ENCODE measurements at regions not wholly inside any gene's neighbourhood (a gene's known extent, or its start where the extent isn't known, plus 50 kb on each side); places are given as distances from the start of the nearest gene placed in this dataset.

DNA sequence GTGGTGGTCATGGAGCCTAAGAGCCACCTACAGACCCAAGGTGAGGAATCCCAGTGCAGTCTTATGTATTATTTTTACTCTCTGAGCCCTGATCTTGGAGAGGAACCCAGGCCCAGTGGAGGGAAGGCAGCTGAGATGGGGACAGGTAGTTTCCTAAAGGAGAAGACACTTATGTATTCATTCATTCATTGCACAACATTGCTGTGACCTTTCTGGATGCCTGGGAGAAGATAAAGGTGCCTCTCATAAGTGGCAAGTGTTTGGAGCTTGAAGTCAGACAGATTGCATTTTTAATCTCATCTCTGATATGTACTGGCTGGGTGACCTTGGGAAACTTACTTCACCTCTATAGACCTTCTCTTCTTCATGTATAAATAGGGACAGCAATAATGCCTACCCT is 111.1 kb downstream of the CEBPB start:
- no peak for DNase-seq

DNA sequence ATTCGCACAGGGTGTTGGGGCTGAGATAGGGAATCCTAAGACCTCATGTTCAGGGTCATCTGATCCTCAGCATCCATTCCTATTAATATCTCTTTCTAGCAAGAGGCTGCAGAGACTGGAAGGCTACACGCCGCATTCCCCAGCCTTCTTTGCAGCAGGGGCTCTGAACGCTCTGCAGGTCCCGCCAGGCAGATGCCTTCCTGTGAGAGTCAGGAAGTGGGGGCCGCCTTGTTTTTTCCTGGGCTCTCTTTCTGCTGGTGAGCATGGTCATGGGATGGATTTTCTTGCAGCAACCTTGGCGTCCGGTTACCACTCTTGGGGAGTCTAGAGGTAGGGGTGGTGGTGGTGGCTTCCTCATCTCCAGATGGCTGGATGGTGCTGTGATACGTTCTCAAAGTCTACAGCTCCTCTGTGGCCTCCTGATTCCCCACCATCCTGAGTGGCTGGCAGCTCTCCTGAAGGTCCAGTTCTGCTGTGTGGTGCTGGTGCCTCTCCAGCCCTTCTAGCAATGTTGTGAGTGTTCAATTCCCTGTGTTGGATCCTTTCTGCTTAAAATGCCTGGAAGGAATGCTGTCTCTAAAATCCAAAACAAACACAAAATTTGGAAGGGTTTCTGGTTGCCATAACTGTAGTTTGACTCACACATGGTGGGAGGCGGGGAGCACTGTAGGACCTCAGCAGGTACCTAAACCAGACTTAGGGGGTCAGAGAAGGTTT is 111.9 kb downstream of the CEBPB start:
- DNase-seq: no peak

DNA sequence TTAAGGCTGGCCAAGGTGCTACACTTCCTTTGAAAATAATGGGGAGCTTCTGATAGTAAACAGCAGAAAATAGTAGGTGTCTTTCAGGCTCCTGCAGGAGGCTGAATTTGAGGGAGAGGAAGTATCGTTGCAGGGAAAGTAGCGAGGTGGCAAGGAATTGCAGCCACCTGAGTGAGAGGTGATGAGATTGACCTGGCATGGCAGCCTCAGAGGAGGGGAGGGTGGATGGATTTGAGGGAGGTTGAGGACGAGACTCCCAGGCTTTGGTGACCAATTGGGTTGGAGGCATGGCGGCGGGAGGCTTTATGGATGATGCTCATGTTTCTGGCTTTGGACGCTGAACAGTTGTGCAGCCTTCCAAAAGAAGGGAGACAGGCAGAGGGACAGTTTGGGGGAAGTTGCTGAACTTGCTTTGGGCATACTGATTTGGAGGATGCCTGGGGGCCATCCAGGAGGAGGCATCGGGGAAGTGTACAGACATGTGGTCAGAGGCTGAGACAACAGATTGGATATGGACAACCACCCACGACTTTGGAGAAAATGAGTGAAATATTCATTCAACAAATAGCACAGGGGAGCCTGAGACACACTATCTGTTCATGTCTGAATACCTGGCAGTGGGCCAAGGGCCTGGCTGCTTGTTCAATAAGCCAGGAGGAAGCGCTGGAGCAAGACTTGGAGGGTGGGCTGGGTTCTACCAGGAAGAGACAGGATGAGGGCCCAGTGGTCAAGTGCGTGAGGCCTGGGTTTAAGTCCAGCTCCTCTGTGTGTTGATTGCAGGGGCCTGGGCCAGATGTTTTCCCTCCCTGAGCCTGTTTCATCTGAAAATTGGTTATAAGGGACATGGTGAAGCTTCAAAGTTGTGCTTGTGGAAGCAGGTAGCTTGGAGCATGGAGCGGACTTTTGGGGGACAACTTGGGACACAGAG is 113.2 kb downstream of the CEBPB start:
- DNase-seq: no peak

DNA sequence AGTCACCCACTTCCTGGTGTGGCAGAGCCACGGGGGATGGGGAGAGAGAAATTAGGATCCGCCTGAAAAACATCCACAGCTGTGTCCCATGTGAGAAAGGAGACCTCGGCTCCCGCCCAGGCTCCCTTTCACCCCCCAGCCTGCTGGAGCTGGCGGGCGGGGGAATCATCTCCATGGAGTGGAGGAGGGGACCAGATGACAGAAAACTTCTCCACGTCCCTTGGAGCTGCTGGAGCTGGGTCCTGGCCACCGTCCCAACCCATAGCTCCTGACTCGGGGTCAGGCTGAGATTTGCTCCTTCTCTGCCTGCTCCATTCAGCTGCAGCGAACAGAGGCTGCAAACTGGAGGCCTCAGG is 113.8 kb downstream of the CEBPB start:
- no peak for DNase-seq

DNA sequence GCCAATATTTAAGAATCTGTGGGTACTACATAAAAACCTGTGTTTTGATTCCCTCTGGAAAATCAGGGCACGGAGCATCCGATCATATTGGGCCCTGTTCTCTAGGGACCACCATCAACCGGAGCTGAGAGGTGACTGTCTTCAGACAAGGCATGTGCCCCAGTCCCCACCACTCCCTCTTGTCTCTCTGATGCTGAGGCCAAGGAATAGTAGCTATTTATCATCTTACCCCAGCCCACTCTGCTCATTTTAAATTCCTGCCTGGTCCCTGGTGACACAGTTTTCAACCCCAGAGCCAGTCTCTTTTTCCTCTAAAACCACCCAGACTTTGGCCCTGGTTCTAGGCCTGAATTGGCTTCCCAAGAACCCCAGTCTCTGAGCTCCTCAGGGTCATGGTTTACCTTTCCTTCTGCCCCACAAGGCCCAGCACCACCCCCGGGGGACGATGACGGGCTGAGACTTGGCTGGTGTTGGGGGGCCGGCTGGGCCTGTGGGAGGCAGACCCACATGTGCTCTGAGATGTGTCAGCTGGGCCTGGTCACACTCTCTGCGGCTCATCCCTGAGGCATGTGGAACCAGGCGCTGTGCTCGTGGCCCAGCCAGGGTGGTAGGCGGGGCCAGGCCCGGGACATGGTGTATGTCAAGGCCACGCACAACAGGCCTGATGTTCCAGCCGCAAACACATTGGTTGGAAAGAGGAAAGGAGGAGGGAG is 114.4 kb downstream of the CEBPB start:
- DNase-seq: no peak

DNA sequence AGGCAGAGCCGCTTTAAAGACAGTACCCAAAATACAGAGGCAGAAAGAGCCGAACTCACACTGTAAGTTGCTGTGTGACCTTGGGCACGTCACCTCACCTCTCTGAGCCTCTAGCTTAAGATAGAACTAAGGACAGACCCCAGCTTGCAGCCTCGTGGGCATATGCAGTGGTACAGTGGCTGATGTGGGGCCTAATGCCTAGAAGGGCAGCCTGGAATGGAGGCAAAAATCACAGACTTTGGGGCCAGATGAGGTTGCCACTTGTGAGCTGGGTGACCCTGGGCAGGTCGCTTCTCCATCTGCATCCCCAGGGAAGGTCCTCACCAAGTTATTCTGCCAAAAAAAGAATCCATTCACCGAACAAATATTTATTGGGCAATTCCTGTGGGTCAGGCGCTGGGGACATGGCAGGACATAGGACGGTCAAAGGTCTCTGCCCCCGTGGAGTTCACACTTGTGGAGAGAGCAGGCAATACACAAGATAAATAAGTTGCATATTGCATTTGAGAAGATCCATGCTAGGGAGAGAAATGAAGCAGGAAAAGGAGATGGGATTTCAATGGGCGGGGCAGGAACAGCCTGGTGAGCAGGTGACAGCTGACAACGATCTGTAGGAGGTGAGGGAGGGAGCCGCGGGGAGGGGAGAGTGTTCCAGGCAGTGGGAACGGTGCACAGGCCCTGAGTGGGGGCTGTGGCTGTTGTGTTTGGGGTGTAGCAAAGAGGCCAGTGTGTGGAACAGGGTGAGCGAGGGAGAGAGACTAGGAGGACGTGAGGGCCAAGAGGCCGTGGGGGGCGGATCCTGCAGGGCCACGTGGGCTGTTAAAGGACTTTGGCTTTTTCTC is 115.2 kb downstream of the CEBPB start:
- DNase-seq: no peak

DNA sequence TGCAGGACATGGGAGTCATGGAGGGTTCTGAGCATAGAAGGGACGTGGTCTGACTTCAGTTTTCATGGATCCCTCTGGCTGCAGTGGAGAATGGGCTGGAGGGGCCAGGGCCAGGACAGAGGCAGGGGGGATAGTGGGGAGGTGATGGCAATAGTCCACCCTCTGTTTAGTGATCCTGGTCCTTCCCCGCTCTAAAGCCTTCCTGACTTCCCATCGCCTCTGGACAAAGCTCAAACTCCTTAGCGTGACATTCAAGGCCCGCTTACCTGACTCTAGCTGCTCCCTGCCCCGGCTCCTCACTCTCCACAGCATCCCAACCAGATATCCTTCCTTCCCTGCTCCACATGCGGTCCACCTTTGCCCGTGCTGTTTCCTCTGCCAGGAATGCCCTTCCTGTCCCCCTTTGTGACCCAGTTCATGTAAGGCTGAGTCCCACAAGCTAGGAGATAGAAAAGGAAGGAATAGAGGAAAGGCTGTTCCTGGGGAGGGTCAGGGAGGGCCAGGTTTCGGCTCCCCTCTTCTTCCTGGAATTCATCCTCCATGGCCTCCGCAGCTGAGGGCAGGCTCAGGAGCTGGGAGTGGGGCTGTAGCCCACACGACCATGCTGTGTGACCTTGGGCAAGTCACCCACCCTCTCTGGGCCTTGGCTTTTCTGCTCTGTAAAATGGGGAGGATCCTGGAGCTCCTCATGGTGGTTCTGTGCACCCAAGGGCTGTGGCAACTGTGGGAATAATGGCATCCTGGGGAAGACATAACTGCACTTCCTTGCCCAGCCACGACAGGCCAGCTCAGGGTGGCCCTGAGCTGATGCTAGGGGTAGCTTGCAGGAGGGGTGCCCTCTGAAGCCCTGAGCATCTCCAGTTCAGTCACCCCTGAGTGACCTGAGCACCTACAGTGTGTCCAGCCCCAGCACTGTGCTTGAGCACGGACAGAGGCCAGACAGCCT is 116.1 kb downstream of the CEBPB start:
- no peak for DNase-seq

DNA sequence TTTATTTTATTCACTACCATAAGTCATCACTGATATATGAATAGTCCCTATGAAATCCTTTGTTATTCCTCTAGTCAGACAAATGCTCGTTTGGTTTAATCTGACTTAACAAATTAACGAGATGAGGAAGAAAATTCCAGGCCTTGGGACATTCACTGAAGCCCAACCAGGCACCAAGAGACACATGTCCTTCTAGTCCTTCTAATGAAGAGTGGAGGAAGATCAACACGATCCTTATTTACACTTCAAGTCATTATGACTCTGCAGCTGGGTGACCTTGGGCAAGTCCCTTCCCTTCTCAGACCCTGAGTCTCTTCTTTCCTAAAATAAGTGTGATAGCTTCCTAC is 117.5 kb downstream of the CEBPB start:
- no peak for DNase-seq

DNA sequence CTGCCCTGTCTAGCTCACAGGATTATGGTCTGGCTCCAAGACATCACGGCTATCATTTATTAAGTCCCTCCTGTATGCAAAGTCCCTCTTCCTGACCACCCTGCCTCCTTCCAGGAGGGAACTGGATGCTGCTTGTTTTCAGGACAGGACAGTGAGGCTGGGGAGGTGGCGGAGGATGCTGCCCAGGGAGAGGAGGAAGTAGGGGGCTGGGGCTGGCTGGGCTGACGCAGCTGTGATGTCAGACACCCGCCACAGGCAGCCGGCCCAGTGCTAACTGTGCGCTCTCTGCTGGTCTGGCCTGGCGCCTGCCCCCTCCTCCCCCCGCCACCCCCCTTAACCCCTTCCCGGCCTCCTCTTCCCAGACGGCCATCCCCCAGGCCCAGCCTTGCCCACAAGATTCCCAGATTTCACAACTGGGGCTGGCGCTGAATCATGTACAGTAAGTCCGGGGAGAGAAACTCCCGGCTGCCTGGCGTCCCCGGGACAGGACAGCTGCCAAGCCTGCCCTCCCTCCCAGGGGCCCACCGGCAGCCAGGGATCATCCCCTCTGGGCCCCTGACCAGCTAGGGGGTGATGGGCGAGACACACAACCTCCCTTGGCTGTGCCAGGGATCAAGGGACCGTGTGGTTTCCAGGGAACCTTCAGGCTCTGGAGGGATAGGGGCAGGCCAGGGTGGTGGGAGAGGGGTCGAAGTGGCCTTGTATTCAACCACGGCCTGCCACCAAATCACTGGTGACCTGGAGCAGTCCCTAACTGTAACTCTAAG is 118.1 kb downstream of the CEBPB start:
- DNase-seq: no peak

DNA sequence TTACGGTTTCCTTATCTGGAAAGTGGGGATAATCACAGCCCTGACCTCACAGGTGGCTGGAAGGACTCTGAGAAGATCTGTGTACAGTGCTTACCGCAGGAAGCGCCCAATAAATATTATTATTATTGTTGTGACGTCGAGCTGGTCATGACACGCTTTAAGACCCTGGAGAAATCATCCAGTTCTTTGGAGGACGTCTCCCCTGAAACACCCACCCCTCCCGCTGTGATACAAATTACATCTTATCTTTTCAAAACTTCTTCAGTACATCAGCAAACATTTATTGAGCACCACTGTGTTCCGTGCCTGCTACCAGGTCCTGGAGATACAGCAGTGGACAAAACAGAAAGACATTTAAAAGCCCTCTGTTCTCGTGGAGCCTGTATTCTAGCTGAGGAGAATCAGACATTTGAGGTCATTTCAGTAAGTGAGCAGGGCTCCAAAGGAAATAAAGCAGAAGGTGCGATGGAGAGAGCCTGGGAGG is 118.7 kb downstream of the CEBPB start:
- no peak for DNase-seq

DNA sequence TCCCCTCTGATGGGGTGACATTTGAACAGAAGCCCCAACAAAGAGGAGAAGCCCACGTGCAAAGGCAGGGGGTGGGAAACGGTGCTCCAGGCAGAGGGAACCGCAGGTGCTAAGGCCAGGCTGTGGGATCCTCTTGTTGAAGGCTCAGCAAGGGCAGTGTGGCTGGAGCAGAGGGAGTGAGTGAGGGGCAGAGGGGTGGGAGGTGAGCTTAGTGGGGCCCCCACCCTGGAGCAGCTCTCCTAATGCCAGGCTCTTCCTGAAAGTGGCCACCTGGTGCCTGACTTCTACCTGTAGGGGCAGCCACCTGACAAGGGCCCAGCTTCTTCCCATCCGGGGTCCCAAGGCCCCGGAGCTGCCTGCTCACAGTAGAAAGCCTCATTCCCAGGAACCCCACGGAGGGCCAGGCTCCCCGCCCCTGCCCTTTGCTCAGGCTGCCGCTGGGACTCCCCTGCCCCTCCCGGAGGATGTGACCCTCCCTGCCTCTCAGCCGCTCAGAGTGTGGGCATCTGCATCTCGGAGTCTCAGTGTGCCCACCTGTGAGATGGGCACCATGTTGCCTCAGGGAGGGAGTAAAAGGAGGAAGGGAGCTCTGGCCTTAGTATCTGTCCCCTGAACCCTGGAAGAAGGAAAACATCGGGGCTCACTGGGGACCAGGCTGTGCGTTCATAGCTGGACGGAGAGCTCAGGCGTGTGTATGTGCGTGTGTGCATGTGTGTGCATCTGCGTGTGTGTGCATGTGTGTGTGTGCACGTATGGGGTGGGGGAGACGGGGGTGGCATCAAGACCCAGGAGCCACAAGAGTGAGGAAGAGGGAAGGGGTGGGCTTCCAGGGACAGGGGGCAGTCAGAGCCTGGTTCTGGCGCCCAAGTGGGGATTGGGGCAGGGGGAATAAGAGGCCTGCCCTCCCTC is 119.4 kb downstream of the CEBPB start:
- no peak for DNase-seq

DNA sequence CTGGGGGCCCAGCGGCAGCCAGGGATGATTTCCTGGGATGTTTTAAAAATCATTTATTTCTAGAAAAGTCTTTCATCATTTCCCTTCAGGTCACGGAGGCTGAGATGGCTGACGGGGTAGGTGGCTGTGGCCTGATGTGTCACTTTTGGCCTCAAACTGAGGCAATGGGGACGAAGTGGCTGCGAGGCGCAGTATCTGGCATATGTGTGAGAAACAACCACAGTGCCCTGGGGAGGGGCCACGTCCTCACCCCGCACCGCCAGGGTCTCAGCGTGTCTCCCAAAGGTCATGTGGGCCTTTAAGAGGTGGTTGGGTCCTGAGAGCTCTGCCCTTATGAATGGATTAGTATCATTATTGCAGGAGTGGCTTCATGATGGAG is 120.0 kb downstream of the CEBPB start:
- no peak for DNase-seq

DNA sequence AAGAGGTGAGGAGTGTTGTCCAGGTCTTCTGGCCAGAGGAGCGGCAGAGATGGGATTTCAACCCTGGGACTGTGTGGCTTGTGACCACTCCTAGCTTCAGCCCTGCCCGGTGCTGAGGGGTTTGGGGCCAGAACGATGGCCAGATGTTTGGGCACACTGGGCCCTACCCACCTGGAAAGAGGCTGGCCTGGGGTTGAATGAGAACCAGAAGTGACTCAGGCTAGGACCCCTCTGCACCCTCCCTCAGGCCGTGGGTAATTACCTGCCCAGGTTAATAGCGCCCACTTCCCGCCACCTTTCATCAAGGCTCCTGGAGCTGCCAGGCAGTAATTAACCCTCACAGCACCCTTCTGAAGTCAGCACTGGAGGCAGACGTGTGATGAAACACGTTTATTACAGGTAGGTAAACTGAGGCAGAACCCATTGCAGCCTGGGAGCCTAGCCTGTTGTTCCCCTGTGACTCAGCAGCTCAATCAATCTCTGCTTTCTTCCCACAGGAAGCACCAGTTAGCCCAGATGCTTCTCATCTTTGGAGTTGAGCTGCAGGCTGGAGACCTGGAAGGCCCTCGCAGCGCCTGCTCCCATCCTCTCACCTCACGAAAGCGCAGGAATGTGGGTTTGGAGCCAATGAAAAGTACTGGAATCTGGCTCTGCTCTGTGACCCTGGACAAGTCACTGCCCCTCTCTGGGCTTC is 120.8 kb downstream of the CEBPB start:
- no peak for DNase-seq

DNA sequence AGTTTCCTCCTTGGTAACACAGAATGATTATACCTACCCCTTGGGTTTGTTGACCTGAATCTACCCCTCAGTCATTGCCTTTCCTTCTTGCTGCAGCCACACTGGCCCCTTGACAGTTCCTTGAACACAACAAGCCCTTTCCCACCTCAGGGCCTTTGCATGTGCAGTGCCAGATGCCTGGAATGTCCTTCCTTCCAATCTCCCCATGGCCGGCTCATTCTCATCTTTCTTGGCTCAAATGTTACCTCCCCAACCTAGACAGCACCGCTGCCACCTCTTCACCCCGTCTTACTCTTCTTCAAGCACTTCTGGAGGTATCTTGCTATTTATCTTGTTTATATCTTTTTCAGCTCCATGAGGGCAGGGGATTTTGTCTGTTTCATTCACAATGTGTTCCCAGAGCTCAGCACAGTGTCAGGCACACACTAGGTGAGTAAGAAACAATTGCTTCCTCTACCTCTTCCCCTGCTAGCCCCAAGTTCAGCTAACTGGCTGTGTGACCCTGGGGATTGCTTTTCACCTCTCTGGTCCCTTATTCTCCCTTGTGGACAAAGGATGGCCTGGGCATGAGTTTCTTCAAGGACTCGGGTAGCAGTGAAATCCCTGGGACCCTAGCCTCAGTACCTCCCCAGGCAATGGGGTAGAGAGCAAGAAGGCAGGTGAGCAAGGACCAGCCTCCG is 121.5 kb downstream of the CEBPB start:
- DNase-seq: no peak

DNA sequence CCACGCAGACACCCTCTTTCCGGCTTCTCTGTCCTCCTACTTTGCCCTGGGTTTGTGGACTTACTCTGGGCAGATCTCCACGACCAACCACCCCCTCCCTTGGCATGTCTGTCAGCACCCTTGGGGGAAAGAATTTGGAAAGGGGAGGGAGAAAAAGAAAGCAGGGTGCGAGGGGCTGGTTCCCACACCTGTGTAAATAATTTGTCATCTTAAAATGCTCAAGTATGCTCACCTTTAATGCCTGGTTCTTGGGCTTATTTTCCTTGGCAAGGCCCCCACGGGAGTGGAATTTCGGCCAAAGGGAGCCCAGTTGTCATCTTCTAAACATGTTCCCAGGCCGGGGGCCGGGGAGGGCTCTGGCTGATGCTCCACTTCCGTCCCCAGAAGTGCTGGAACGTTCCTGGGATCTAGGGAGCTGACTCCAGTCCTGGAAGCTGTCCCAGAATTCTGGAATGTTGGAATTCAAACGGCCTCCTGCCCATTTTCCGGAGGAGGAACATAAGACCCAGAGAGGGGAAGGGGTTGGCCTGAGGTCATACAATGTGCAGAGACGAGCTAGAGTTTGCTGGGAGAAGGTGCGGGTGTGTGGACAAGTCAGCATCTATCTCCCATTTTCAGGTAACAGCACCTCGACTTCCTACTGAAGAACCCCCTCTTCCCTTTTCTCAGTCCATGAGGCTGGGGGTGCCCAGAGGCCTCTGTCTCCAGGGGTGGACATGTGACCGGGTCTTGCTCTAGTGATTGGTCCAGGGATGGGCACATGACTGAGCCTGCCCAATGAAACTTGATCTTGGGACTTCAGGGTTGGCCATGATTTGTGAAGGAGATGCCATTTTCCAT is 122.3 kb downstream of the CEBPB start:
- DNase-seq: no peak

DNA sequence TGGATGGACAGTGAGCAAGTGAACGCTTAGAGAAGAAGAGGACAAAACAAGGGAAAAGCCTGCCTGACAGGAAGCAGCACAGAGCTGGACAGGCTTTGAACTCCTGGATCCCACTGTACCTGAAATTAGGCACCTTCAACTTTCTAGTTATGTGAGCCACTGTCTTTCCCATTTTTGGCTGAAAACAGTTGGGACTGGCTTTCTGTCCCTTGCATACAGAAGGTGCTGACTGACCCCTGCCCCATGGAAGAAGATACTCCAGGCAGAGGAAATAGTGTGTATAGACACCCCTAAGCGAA is 122.8 kb downstream of the CEBPB start:
- DNase-seq: no peak

DNA sequence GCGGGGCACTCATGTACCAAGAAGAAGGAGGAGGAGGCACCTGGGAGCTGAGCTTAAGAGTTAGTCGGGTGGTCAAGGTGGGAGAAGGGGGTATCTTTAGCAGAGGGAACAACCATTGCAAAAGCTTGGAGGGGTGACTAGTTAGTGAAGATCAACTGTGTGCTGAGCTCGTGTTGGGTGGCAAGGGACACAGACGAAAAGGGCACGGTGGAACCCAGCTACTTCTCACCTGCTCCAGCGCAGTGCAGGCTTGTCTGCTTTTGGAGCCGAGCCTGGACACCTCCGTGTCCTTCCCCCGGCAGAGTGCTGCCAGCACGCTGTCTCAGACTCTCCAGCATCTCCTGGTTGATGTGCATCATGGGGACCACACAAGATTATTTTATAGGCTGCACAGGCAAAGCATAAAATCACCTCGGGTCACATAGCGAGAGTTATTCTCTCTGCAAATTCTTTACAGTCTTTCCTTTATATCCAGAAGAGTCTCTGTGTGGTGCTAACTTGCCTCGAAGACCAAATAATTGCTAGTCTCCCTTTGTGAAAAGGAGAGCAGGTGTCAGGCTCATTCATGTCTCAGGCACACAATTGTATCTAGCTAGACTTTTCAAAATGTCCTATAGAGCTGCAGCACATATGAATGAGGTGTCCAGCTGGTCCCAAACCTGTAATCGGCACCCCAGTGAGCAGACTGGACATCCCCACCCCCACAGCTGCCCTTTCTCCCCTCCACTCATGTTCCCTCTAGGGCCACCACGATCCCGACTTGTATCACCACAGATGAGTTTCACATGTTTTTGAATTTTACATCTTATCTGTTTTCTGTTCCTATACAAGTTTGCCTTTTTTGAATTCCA is 123.4 kb downstream of the CEBPB start:
- DNase-seq: no peak
